Osteoblast (primary cell): ENCODE measurements at regions not wholly inside any gene's neighbourhood (a gene's known extent, or its start where the extent isn't known, plus 50 kb on each side); places are given as distances from the start of the nearest gene placed in this dataset.
"Not testable (repeated sequence)": the region's sequence is repeated elsewhere in the genome, so short reads cannot be mapped to it uniquely, and the experiment has no call there.

Experiments
- DNase-seq: peaks from one replicate; pipeline ENCODE4 v3.0.0; 2011; ENCODE audit warnings: low spot score, mixed read lengths; ENCODE audit not compliant: insufficient read length; ENCODE audit errors: missing footprints
- H2AFZ ChIP-seq: 2 replicates; pipeline ENCODE4 v1.6.0; 2011; ENCODE audit warnings: mild to moderate bottlenecking, low read length
- H3K27ac ChIP-seq: 2 replicates; pipeline ENCODE4 v1.5.1; 2011; ENCODE audit warnings: mild to moderate bottlenecking, low read depth, low read length, moderate library complexity
- H3K27me3 ChIP-seq: 2 replicates; pipeline ENCODE4 v1.6.0; 2012; ENCODE audit warnings: mild to moderate bottlenecking, control low read depth, inconsistent platforms, low read length, moderate library complexity; ENCODE audit not compliant: insufficient read depth
- H3K36me3 ChIP-seq: 2 replicates; pipeline ENCODE4 v1.5.1; 2011; ENCODE audit warnings: mild to moderate bottlenecking, low read length, control low read depth, moderate library complexity; ENCODE audit not compliant: insufficient read depth
- H3K4me1 ChIP-seq: 2 replicates; pipeline ENCODE4 v1.5.1; 2011; ENCODE audit warnings: mild to moderate bottlenecking, low read length, control low read depth, moderate library complexity; ENCODE audit not compliant: insufficient read depth
- H3K4me2 ChIP-seq: 2 replicates; pipeline ENCODE4 v1.6.0; 2011; ENCODE audit warnings: mild to moderate bottlenecking, low read length; ENCODE audit not compliant: insufficient read depth
- H3K4me3 ChIP-seq: fragments of 200-600 bp; sonication (generic); 3 replicates; pipeline ENCODE4 v1.5.1; 2012; ENCODE audit warnings: mild to moderate bottlenecking, low read length, inconsistent platforms; ENCODE audit not compliant: insufficient read depth
- H3K79me2 ChIP-seq: 2 replicates; pipeline ENCODE4 v1.6.0; 2012; ENCODE audit warnings: mild to moderate bottlenecking, low read length, control low read depth, inconsistent platforms; ENCODE audit not compliant: insufficient read depth
- H3K9me3 ChIP-seq: 2 replicates; pipeline ENCODE4 v1.5.1; 2011; ENCODE audit warnings: low read depth, low read length, control low read depth
- H4K20me1 ChIP-seq: 2 replicates; pipeline ENCODE4 v1.6.0; 2012; ENCODE audit warnings: mild to moderate bottlenecking, low read length, control low read depth; ENCODE audit not compliant: insufficient read depth
- TF ChIP-seq, protein P1 (sequence below): IDR thresholded peaks from 2 replicates; pipeline ENCODE4 v1.5.1; 2011; ENCODE audit warnings: mild to moderate bottlenecking, low read depth, low read length, moderate library complexity; ENCODE audit errors: extremely low read depth

DNA sequence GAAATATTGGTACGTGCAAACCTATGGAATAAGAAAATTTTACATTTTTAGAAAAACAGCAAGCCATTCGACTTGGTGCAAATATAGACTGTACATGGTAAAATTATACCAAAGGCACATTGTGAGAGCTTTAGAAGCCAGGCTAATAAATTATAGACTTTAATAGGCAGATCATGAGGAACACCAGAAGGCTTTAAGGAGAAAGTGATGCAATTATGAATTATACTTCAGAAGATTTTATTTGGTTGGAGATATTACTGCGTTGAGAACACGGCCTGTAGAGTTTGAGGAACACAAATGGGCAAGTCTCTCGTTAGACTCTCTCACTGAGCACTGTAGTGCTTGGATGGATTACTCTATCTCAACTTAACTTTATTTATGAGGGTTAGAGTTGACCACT is 141.7 kb downstream of the MACC1 start:
- Histone ChIP-seq H3K4me1 (no peaks in the 10 kb centered on the region), H4K20me1 (no peaks in the 10 kb centered on the region), H3K79me2 (no peaks in the 10 kb centered on the region), H3K9me3 (no peaks in the 10 kb centered on the region), H3K4me3 (no peak overlapping the region), H3K27me3 (no peaks in the 10 kb centered on the region), H3K36me3 (no peaks in the 10 kb centered on the region), H3K27ac (no peak overlapping the region), H3K4me2 (no peak overlapping the region), H2AFZ (no peak overlapping the region)
- TF ChIP-seq, protein P1, sequence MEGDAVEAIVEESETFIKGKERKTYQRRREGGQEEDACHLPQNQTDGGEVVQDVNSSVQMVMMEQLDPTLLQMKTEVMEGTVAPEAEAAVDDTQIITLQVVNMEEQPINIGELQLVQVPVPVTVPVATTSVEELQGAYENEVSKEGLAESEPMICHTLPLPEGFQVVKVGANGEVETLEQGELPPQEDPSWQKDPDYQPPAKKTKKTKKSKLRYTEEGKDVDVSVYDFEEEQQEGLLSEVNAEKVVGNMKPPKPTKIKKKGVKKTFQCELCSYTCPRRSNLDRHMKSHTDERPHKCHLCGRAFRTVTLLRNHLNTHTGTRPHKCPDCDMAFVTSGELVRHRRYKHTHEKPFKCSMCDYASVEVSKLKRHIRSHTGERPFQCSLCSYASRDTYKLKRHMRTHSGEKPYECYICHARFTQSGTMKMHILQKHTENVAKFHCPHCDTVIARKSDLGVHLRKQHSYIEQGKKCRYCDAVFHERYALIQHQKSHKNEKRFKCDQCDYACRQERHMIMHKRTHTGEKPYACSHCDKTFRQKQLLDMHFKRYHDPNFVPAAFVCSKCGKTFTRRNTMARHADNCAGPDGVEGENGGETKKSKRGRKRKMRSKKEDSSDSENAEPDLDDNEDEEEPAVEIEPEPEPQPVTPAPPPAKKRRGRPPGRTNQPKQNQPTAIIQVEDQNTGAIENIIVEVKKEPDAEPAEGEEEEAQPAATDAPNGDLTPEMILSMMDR = no peak
- peak; percentile 2 for DNase-seq

GRCh38 chr7:20068004-20068403 is 149.2 kb downstream of the MACC1 start:
- not testable (repeated sequence) for H3K4me3 ChIP-seq, H4K20me1 ChIP-seq, H3K27ac ChIP-seq, DNase-seq, H2AFZ ChIP-seq, H3K4me2 ChIP-seq, H3K79me2 ChIP-seq, H3K9me3 ChIP-seq, H3K36me3 ChIP-seq, H3K27me3 ChIP-seq
- peaks cover 13% of the 10 kb centered on the region for H3K4me1 ChIP-seq

DNA sequence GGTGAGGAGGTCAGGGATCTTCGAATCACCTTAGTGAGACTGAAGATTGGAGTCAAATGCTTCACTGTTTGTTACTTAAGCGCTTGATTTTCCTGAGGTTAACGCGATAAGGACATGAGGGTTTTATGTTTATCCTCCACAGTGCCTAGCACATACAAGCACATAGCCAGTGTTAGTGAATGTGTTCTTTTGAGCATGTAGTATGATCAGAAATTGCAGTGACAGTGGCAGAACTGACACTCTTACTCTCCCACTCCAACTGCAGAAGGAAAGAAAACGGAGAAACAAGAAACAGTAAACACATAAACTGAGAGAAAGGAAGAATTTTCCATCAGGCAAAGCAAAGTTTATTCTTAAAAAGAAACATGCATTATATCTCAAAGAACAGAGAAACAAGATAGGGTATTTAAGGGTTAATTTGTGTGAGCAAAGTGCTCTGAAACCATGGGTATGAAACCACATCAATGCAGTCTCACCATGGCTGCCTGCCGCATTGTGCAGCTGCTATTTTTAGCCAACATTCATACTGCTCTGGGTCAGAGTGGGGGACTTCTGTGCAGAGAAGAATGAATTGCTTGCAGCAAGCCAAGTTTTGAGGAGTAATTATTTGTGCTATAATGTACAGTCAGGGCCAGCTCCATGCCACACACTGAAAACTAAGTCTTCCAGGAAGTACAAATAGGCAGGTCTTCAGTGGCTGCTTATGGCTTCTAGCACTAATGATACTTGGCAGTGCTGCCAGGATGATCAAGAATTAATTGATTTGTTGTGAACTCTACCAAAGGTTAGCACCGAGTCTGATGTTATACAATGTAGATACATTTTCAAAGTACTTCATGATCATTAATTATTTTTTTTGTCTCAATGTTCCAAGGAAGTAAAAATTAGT is 152.0 kb downstream of the MACC1 start:
- Histone ChIP-seq H3K4me2 (peak overlapping the region; percentile 49), H2AFZ (no peak overlapping the region), H3K27ac (peak overlapping the region; percentile 47)

DNA sequence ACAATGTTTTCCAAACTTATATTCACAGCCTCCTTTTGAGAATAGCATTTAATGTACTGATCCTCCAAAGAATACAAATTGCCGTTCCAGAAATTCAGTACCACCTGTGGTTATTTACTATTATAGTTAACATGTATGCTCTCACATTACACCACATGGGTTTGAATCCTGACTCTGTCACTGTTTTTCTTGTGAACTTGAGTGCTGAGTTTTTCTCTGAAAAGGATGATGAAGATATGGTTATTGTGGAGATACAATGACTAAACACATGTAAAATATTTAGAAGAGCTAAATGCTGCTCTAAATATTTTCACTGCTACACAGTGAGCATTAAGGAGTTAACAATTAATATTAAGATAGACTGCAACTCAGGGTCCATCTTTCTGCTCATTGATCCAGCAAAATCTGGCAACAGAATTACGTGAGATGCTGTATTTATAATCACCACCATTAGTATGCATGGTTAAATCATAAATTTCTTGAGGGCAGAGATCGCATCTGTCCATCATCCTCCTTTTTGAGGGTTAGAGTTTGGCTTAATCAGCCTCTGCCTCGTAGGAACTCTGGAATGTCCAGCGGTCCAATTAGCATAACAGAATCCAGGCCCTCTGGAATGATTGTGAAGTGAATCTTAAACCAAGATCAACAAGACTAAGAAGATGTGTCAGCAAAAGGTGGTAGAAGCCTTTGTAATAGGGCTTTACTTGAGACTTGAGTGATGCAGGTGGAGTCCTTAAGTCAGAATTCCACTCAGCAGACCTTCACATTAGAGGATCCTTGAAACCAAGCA is 152.8 kb downstream of the MACC1 start:
- Histone ChIP-seq H3K9me3 (no peaks in the 10 kb centered on the region), H3K4me2 (peak overlapping the region; percentile 49), H3K4me3 (no peak overlapping the region), H3K27ac (peak overlapping the region; percentile 47), H4K20me1 (no peaks in the 10 kb centered on the region), H3K36me3 (no peaks in the 10 kb centered on the region), H3K27me3 (no peaks in the 10 kb centered on the region), H3K79me2 (no peaks in the 10 kb centered on the region), H3K4me1 (peaks cover 13% of the 10 kb centered on the region), H2AFZ (no peak overlapping the region)
- no peak for DNase-seq
- TF ChIP-seq, protein P1 = no peak

More for the DNA sequence above, 152.0 kb downstream of the MACC1 start:
- no peaks in the 10 kb centered on the region for H4K20me1 ChIP-seq
- H3K9me3 ChIP-seq = no peaks in the 10 kb centered on the region
- H3K27me3 ChIP-seq = no peaks in the 10 kb centered on the region
- H3K79me2 ChIP-seq = no peaks in the 10 kb centered on the region
- TF ChIP-seq, protein P1 = no peak
- H3K4me3 ChIP-seq = peak overlapping the region; percentile 19
- H3K4me1 ChIP-seq = peaks cover 13% of the 10 kb centered on the region
- peak; percentile 75 for DNase-seq
- no peaks in the 10 kb centered on the region for H3K36me3 ChIP-seq
